Activated T-cell treated with anti-CD3 and anti-CD28 coated beads for 48 hours (primary cell): ENCODE measurements at regions not wholly inside any gene's neighbourhood (a gene's known extent, or its start where the extent isn't known, plus 50 kb on each side); places are given as distances from the start of the nearest gene placed in this dataset.

Source experiments
- DNase-seq: peaks from one replicate; pipeline ENCODE4 v3.0.0-alpha.2; 2020; ENCODE audit warnings: low read depth

- DNase-seq: no peak
These were observed 177.7 kb upstream of the MCTP2 start for GRCh38 chr15:94053626-94054025.

- no peak for DNase-seq
These were observed 178.7 kb upstream of the MCTP2 start for GRCh38 chr15:94052711-94053110.

- no peak for DNase-seq
These were observed 183.8 kb upstream of the MCTP2 start for GRCh38 chr15:94047566-94047965.

GRCh38 chr15:94042180-94042928, 189.0 kb upstream of the MCTP2 start:
- no peak for DNase-seq

- DNase-seq: no peak
These were observed 189.6 kb upstream of the MCTP2 start for GRCh38 chr15:94041746-94042145.

- no peak for DNase-seq
These were observed 190.7 kb upstream of the MCTP2 start for GRCh38 chr15:94040541-94041248.

GRCh38 chr15:94036156-94036555, 195.2 kb upstream of the MCTP2 start:
- no peak for DNase-seq

GRCh38 chr15:94033683-94034020, 197.7 kb upstream of the MCTP2 start:
- no peak for DNase-seq

- DNase-seq: no peak
These were observed 198.2 kb upstream of the MCTP2 start for GRCh38 chr15:94033014-94033682.

GRCh38 chr15:94032571-94032970, 198.8 kb upstream of the MCTP2 start:
- DNase-seq: no peak

- DNase-seq: no peak
These were observed 200.3 kb upstream of the MCTP2 start for GRCh38 chr15:94031072-94031471.

GRCh38 chr15:94029495-94029894, 201.9 kb upstream of the MCTP2 start:
- no peak for DNase-seq

GRCh38 chr15:94028809-94029208, 202.6 kb upstream of the MCTP2 start:
- DNase-seq: no peak

- DNase-seq: no peak
These were observed 203.2 kb upstream of the MCTP2 start for GRCh38 chr15:94028121-94028520.

- DNase-seq: no peak
These were observed 203.8 kb upstream of the MCTP2 start for GRCh38 chr15:94027581-94027980.

GRCh38 chr15:94026458-94027304, 204.7 kb upstream of the MCTP2 start:
- DNase-seq: no peak

GRCh38 chr15:94023531-94023930, 207.8 kb upstream of the MCTP2 start:
- DNase-seq: no peak

- no peak for DNase-seq
These were observed 209.6 kb upstream of the MCTP2 start for GRCh38 chr15:94021621-94022320.

- no peak for DNase-seq
These were observed 212.3 kb upstream of the MCTP2 start for GRCh38 chr15:94019062-94019461.

- no peak for DNase-seq
These were observed 216.0 kb upstream of the MCTP2 start for GRCh38 chr15:94015324-94015723.
